ENCODE measurements at regions not wholly inside any gene's neighbourhood (a gene's known extent, or its start where the extent isn't known, plus 50 kb on each side); places are given as distances from the start of the nearest gene placed in this dataset.

DNA sequence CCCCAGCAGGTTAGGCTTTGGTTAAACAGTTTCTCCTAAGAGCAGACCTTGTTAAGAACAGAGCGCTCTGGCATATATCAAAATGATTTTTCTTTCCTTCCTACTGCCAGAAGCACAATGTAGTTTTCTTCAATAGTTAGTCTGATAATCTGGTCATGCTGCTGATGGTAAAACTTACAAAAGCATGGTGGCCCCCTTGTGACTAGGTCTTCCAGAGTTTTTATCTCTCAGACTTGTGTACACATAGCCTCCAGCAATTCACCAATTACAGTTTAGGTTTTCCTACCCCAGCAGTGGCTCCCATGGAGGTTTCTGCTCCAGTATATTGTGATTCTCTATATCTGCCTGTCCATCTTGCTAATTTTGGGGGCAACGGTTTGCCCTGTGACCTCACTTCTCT is 73.3 kb upstream of the DPH5 start:
- no peak overlapping the region for H3K27ac ChIP-seq
- in situ Hi-C loops (cut with HindIII; ENCODE audit: low pct_ligation_motif_present, low sequenced_read_pairs): no loop called here
- TF ChIP-seq, protein P1, sequence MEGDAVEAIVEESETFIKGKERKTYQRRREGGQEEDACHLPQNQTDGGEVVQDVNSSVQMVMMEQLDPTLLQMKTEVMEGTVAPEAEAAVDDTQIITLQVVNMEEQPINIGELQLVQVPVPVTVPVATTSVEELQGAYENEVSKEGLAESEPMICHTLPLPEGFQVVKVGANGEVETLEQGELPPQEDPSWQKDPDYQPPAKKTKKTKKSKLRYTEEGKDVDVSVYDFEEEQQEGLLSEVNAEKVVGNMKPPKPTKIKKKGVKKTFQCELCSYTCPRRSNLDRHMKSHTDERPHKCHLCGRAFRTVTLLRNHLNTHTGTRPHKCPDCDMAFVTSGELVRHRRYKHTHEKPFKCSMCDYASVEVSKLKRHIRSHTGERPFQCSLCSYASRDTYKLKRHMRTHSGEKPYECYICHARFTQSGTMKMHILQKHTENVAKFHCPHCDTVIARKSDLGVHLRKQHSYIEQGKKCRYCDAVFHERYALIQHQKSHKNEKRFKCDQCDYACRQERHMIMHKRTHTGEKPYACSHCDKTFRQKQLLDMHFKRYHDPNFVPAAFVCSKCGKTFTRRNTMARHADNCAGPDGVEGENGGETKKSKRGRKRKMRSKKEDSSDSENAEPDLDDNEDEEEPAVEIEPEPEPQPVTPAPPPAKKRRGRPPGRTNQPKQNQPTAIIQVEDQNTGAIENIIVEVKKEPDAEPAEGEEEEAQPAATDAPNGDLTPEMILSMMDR (IDR thresholded peaks at IDR 0.05; ENCODE audit: low read depth, low read length, missing control alignments): no peak

DNA sequence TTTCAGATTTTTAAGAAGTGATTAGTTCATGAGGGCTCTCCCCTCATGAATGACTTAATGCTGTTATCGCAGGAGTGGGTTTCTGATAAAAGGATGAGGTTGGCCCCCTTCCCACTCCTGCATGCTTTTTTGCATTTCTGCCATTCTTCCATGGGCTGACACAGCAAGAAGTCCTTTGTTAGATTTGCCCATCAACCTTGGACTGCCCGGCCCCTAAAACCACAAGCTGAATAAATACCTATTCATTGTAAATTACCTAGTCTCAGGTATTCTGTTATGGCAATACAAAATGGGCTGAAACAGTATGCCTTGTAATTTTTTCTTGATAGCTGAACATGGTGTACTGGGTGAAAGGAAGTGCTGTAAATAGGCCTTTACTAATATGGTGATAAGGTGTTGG is 72.7 kb upstream of the DPH5 start:
- in situ Hi-C loops (cut with HindIII; ENCODE audit: low pct_ligation_motif_present, low sequenced_read_pairs): no loop called here

More for the DNA sequence above, 73.3 kb upstream of the DPH5 start:
- no peaks in the 10 kb centered on the region for H3K27me3 ChIP-seq (replicated peaks)
- H3K4me3 ChIP-seq (ENCODE audit: low read depth, low read length): no peak overlapping the region
- H3K36me3 ChIP-seq (replicated peaks): no peaks in the 10 kb centered on the region
- no peak for DNase-seq

DNA sequence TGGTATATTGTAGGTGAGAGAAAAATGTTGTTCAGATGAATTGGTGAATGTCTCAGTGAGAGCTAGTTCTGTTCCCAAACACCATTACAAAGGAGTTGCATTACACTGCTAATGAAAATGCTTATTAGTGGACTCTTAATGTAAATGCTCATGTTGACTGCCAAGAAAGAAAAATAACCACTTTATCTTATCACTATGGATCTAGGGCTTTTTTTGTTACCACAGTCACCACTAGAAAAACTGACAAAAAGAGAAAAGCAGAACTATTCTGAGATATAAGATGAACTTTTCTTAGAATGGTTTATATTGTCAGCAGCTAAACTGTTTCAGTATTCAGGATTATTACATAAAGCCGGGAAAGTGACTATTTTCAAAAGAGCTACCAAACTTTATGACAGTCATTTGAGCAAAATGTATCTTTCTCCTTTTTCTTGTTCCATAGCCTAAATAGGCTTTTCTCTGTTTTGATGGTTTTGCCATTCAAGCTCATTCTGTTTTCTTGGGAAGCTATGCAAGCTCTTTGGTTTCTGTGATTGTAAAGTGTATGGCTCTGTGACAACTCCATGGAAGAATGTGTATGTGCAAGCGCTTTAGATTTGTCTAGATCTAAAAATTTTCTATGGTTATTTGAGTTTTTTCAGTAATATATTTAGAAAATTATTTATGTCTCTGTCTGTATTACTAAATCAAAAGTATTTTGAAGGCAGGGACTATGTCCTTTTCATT is 64.2 kb upstream of the DPH5 start:
- Histone ChIP-seq H3K4me3 (ENCODE audit: low read depth, low read length) (no peak overlapping the region), H3K27me3 (replicated peaks) (no peaks in the 10 kb centered on the region), H3K27ac (no peak overlapping the region), H3K36me3 (replicated peaks) (peaks cover 2% of the 10 kb centered on the region)
- TF ChIP-seq, protein P1 (IDR thresholded peaks at IDR 0.05; ENCODE audit: low read depth, low read length, missing control alignments): no peak
- in situ Hi-C loops (cut with HindIII; ENCODE audit: low pct_ligation_motif_present, low sequenced_read_pairs): no loop called here
- DNase-seq: no peak

More for the DNA sequence above, 72.7 kb upstream of the DPH5 start:
- TF ChIP-seq, protein P1 (IDR thresholded peaks at IDR 0.05; ENCODE audit: low read depth, low read length, missing control alignments): no peak
- Histone ChIP-seq H3K36me3 (replicated peaks) (no peaks in the 10 kb centered on the region), H3K4me3 (ENCODE audit: low read depth, low read length) (no peak overlapping the region), H3K27ac (no peak overlapping the region), H3K27me3 (replicated peaks) (no peaks in the 10 kb centered on the region)
- DNase-seq: no peak

DNA sequence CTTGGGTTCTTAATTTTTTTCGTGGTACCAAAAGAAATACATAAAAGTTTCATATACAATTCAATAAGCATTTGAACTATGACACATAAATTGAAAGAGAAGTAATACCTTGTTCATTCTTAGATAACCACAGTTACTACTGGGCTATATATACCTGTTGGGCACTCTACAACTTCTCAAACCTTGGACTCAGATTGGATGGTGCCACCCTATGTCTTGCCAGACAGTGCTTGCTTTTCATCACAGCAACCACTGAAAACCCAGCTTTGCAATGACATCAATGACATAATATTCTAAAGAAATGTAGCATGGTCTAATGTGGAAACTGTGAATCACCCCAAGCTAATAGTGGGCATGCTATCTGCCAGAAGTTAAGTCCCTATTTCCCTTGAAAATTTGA is 62.8 kb upstream of the DPH5 start:
- H3K27me3 ChIP-seq (replicated peaks): no peaks in the 10 kb centered on the region
- TF ChIP-seq, protein P1 (IDR thresholded peaks at IDR 0.05; ENCODE audit: low read depth, low read length, missing control alignments): no peak
- H3K36me3 ChIP-seq (replicated peaks): peaks cover 2% of the 10 kb centered on the region
- DNase-seq: no peak
- H3K4me3 ChIP-seq (ENCODE audit: low read depth, low read length): no peak overlapping the region
- in situ Hi-C loops (cut with HindIII; ENCODE audit: low pct_ligation_motif_present, low sequenced_read_pairs): no loop called here
- no peak overlapping the region for H3K27ac ChIP-seq

DNA sequence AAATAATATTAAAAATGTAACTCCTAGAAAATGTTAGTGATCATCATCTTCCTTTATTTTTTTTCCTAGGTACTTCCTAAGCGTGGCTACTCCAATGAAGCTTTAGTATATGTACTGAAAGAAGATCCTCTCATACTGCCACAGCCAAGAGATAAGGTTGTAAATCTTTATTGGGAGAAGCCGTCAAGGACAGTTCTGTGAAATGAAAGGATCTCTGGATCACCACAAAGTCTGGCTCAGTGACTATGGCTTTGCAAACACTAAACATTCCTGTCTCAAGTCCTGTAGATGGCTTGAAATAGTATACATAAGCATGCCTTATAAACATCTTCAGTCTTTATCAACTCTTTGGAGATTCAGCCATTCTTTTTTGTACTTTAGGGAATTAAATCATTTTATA is 61.2 kb upstream of the DPH5 start:
- TF ChIP-seq, protein P1 (IDR thresholded peaks at IDR 0.05; ENCODE audit: low read depth, low read length, missing control alignments): no peak
- H3K4me3 ChIP-seq (ENCODE audit: low read depth, low read length): no peak overlapping the region
- DNase-seq: no peak
- in situ Hi-C loops (cut with HindIII; ENCODE audit: low pct_ligation_motif_present, low sequenced_read_pairs): no loop called here
- H3K36me3 ChIP-seq (replicated peaks): peaks cover 2% of the 10 kb centered on the region
- H3K27ac ChIP-seq: no peak overlapping the region
- no peaks in the 10 kb centered on the region for H3K27me3 ChIP-seq (replicated peaks)

All from brain microvascular endothelial cell (primary cell).